OCI-LY7 (cell line): ENCODE measurements at regions not wholly inside any gene's neighbourhood (a gene's known extent, or its start where the extent isn't known, plus 50 kb on each side); places are given as distances from the start of the nearest gene placed in this dataset.

ENCODE experiments used
- EZH2phosphoT487 ChIP-seq: fragments of 200-600 bp; sonication (generic); IDR thresholded peaks from 2 replicates; pipeline ENCODE4 v1.6.1; 2018; ENCODE audit warnings: low read depth, borderline replicate concordance, mild to moderate bottlenecking, mixed run types, antibody characterized with exemption, low read length, moderate library complexity, mixed read lengths
- TF ChIP-seq, protein P1 (sequence below): fragments of 200-600 bp; sonication (generic); conservative IDR thresholded peaks from 2 replicates; pipeline ENCODE4 v1.5.1; 2014; ENCODE audit warnings: mild to moderate bottlenecking, antibody characterized with exemption, low read length, moderate library complexity, mixed read lengths

DNA sequence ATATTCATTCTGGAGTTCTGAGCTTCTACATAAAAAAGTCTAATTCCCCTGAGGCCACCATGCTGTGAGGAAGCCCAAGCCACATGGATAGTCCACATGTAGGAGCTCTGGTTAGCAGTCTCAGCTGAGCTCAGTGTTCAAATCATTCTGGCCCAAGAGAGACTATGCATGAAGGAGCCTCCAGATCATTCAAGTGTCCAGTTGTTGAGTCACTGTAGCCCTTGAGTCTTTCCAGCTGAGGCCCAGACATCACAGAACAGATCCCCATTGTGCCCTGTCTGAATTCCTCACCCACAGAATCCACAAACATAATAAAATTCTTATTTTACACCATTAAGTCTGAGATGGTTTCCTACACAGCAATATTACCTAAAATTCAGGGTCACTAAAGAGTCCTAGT is 107.0 kb upstream of the NGF start:
- TF ChIP-seq, protein P1, sequence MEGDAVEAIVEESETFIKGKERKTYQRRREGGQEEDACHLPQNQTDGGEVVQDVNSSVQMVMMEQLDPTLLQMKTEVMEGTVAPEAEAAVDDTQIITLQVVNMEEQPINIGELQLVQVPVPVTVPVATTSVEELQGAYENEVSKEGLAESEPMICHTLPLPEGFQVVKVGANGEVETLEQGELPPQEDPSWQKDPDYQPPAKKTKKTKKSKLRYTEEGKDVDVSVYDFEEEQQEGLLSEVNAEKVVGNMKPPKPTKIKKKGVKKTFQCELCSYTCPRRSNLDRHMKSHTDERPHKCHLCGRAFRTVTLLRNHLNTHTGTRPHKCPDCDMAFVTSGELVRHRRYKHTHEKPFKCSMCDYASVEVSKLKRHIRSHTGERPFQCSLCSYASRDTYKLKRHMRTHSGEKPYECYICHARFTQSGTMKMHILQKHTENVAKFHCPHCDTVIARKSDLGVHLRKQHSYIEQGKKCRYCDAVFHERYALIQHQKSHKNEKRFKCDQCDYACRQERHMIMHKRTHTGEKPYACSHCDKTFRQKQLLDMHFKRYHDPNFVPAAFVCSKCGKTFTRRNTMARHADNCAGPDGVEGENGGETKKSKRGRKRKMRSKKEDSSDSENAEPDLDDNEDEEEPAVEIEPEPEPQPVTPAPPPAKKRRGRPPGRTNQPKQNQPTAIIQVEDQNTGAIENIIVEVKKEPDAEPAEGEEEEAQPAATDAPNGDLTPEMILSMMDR: no peak
- TF ChIP-seq EZH2phosphoT487: no peak
